ENCODE measurements at regions not wholly inside any gene's neighbourhood (a gene's known extent, or its start where the extent isn't known, plus 50 kb on each side); places are given as distances from the start of the nearest gene placed in this dataset.

DNA sequence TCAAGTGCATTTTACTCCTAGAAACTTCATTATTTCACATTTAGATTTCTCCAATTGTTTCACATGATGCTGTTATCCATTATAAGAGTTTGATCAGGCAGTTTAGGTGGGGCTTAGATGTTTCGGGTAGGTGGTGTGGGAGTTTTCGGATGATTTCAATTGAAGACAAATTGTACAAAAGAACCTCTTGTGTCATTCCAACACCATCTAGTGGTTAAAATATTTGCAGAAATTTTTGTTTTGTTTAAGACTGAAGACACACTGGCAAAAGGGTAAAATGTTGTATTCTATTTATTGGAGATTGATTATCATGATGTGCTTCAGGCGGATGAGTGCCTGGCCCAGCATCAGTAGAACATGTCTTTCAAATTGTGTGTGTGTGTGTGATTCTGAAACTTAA, 212.7 kb downstream of the SH3BGRL start:
- H2BK120ac ChIP-seq (replicated peaks; ENCODE audit: low read depth, low read length) = no peak overlapping the region
- no peak overlapping the region for H2BK12ac ChIP-seq (ENCODE audit: low read depth, low read length)
- H3K79me1 ChIP-seq (ENCODE audit: low read depth, low read length) = no peaks in the 10 kb centered on the region
- H3K9ac ChIP-seq (replicated peaks in 1 of 4; ENCODE audit: extremely low read depth in 1 of 4, low read depth in 3 of 4, low read length in 3 of 4) = no peak overlapping the region
- ChIA-PET CTCF (ENCODE audit: partially characterized antibody) (interaction anchor here (0.6 kb wide), 1 partner anchor 878 kb away, joined by 3 read pairs; no protein-coding TSS in a partner anchor), POLR2A (ENCODE audit: partially characterized antibody) (no interaction called here)
- H4K20me1 ChIP-seq (replicated peaks in 1 of 2; ENCODE audit: control insufficient read depth in 1 of 2, insufficient read depth in 2 of 2, low read length in 2 of 2) = no peaks in the 10 kb centered on the region
- no peaks in the 10 kb centered on the region for H3K79me2 ChIP-seq (ENCODE audit: control insufficient read depth in 1 of 2, insufficient read depth in 2 of 2, low read length in 2 of 2)
- H3K4me1 ChIP-seq (replicated peaks in 1 of 4; ENCODE audit: control insufficient read depth in 3 of 4, insufficient read depth in 4 of 4, low read length in 3 of 4) = no peaks in the 10 kb centered on the region
- H2BK15ac ChIP-seq (ENCODE audit: low read length) = no peak overlapping the region
- DNase-seq (ENCODE audit: low read depth in 1 of 2, low spot score in 2 of 2) (no peak), FAIRE-seq (no peak)
- H3K27ac ChIP-seq (ENCODE audit: low read depth, low read length) = no peak overlapping the region
- no peak overlapping the region for H2BK20ac ChIP-seq (ENCODE audit: low read length)
- no peaks in the 10 kb centered on the region for H3K23me2 ChIP-seq (ENCODE audit: low read depth, low read length)
- no peaks in the 10 kb centered on the region for H3K9me3 ChIP-seq (ENCODE audit: insufficient read depth in 2 of 2, low read depth in 1 of 2, low read length in 1 of 2)
- H3K27me3 ChIP-seq (replicated peaks in 1 of 4; ENCODE audit: control insufficient read depth in 3 of 4, extremely low read depth in 1 of 4, insufficient read depth in 3 of 4, low read length in 3 of 4) = no peaks in the 10 kb centered on the region
- no peak overlapping the region for H4K91ac ChIP-seq (replicated peaks; ENCODE audit: insufficient read length, low read length)
- no peaks in the 10 kb centered on the region for H3K36me3 ChIP-seq (ENCODE audit: control insufficient read depth in 2 of 4, insufficient read depth in 4 of 4, low read length in 3 of 4)
- WGBS, 2 experiments (ENCODE audit: extremely low coverage in 1 of 2, insufficient coverage in 1 of 2, insufficient read length in 1 of 2, insufficient replicate concordance in 2 of 2, low coverage in 1 of 2, low lambda C conversion rate in 2 of 2, missing lambda C conversion rate in 1 of 2) = 91% methylated on average over 3 of the region's 3 CpGs; no CpG with 5 or more reads in 1 of the 2 experiments
- no peak overlapping the region for H3K23ac ChIP-seq (ENCODE audit: insufficient read length)
- no peak overlapping the region for H3K14ac ChIP-seq (ENCODE audit: insufficient read length)
- no peak overlapping the region for H3K18ac ChIP-seq (ENCODE audit: extremely low read depth, low read length)
- no peak overlapping the region for H4K5ac ChIP-seq (ENCODE audit: insufficient read length, low read depth, low read length)
- TF ChIP-seq EP300 (IDR thresholded peaks at IDR 0.05; ENCODE audit: borderline replicate concordance in 1 of 2, low read depth in 2 of 2, low read length in 2 of 2) (no peak), GTF2F1 (IDR thresholded peaks at IDR 0.05; ENCODE audit: borderline replicate concordance, low read depth, low read length) (no peak), CHD1 (IDR thresholded peaks at IDR 0.05; ENCODE audit: low read depth, low read length) (no peak), NANOG (IDR thresholded peaks at IDR 0.05; ENCODE audit: insufficient read depth, low read depth, low read length, poor library complexity, severe bottlenecking) (no peak), CBX5 (IDR thresholded peaks at IDR 0.05; ENCODE audit: low read depth, low read length) (no peak), EGR1 (IDR thresholded peaks at IDR 0.05; ENCODE audit: borderline replicate concordance, low read depth, low read length) (no peak), RAD21 (IDR thresholded peaks at IDR 0.05 in 1 of 2, conservative IDR thresholded peaks at IDR 0.05 in 1 of 2; ENCODE audit: low read depth in 2 of 2, low read length in 2 of 2) (no peak), RXRA (IDR thresholded peaks at IDR 0.05; ENCODE audit: insufficient read depth, low read depth, low read length) (no peak), CREB1 (IDR thresholded peaks at IDR 0.05) (no peak), KDM5A (IDR thresholded peaks at IDR 0.05; ENCODE audit: low read length) (no peak), KDM1A (IDR thresholded peaks at IDR 0.05; ENCODE audit: borderline replicate concordance, low read length) (no peak)
- TF ChIP-seq, protein P1, sequence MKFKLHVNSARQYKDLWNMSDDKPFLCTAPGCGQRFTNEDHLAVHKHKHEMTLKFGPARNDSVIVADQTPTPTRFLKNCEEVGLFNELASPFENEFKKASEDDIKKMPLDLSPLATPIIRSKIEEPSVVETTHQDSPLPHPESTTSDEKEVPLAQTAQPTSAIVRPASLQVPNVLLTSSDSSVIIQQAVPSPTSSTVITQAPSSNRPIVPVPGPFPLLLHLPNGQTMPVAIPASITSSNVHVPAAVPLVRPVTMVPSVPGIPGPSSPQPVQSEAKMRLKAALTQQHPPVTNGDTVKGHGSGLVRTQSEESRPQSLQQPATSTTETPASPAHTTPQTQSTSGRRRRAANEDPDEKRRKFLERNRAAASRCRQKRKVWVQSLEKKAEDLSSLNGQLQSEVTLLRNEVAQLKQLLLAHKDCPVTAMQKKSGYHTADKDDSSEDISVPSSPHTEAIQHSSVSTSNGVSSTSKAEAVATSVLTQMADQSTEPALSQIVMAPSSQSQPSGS (IDR thresholded peaks at IDR 0.05; ENCODE audit: low read length) = no peak
- no peak overlapping the region for H2AFZ ChIP-seq (ENCODE audit: low read length)
- H4K8ac ChIP-seq (ENCODE audit: extremely low read depth, insufficient read depth, low read length) = no peak overlapping the region
- H3K4ac ChIP-seq (replicated peaks; ENCODE audit: insufficient read length, low read depth, low read length) = no peak overlapping the region
- H2AK5ac ChIP-seq (ENCODE audit: low read depth, low read length) = no peak overlapping the region
- H3K56ac ChIP-seq (replicated peaks; ENCODE audit: insufficient read length, low read depth, low read length) = no peak overlapping the region
- H2BK5ac ChIP-seq (ENCODE audit: low read depth, low read length) = no peak overlapping the region
- H3K4me3 ChIP-seq (ENCODE audit: extremely low read depth in 1 of 4, insufficient read depth in 2 of 4, low read depth in 3 of 4, low read length in 4 of 4) = no peak overlapping the region
- H3K4me2 ChIP-seq (ENCODE audit: insufficient read depth in 1 of 2, low read depth in 2 of 2, low read length in 2 of 2) = no peak overlapping the region
